ENCODE measurements at regions not wholly inside any gene's neighbourhood (a gene's known extent, or its start where the extent isn't known, plus 50 kb on each side); places are given as distances from the start of the nearest gene placed in this dataset.

GRCh38 chr10:129244757-129245156 lies 222.3 kb upstream of the MGMT start (continued):
- TF ChIP-seq REST (IDR thresholded peaks at IDR 0.05) (no peak), MAX (IDR thresholded peaks at IDR 0.05) (no peak), HNF4G (IDR thresholded peaks at IDR 0.05) (no peak), FOXA1 (IDR thresholded peaks at IDR 0.05) (no peak)

- no peaks in the 10 kb centered on the region for H3K36me3 ChIP-seq (ENCODE audit: control insufficient read depth in 4 of 4, insufficient read depth in 3 of 4, low read depth in 1 of 4, low read length in 3 of 4)
- no peak overlapping the region for H3K27ac ChIP-seq (ENCODE audit: low read depth in 1 of 2, low read length in 2 of 2)
- TF ChIP-seq SP1 (IDR thresholded peaks at IDR 0.05): no peak
- no peak for TF ChIP-seq GABPA (IDR thresholded peaks at IDR 0.05 in 1 of 2, conservative IDR thresholded peaks at IDR 0.05 in 1 of 2)
- no peak for TF ChIP-seq ATF3 (IDR thresholded peaks at IDR 0.05)
- TF ChIP-seq RAD21 (IDR thresholded peaks at IDR 0.05): no peak
- no peak for TF ChIP-seq ZBTB33 (IDR thresholded peaks at IDR 0.05)
- TF ChIP-seq YY1 (IDR thresholded peaks at IDR 0.05): no peak
- no peak for TF ChIP-seq FOXA1 (IDR thresholded peaks at IDR 0.05)
- no peak for TF ChIP-seq NR2F2 (IDR thresholded peaks at IDR 0.05)
- no peak for TF ChIP-seq TAF1 (conservative IDR thresholded peaks at IDR 0.05)
Measured at GRCh38 chr10:129253161-129253864, 213.7 kb upstream of the MGMT start.

GRCh38 chr10:129253865-129254179 lies 213.2 kb upstream of the MGMT start:
- TF ChIP-seq FOXA1 (IDR thresholded peaks at IDR 0.05) (no peak), YY1 (IDR thresholded peaks at IDR 0.05) (no peak), CTCF (IDR thresholded peaks at IDR 0.05; ENCODE audit: low read depth, low read length, missing input control) (no peak), RXRA (IDR thresholded peaks at IDR 0.05) (no peak), JUND (IDR thresholded peaks at IDR 0.05) (no peak), HNF4G (IDR thresholded peaks at IDR 0.05) (no peak), REST (IDR thresholded peaks at IDR 0.05) (no peak)
- WGBS: 69% methylated on average over 7 of the region's 7 CpGs
- Histone ChIP-seq H3K27ac (ENCODE audit: low read depth in 1 of 2, low read length in 2 of 2) (no peak overlapping the region), H3K9me3 (ENCODE audit: control insufficient read depth in 4 of 4, low read length in 3 of 4) (no peaks in the 10 kb centered on the region), H3K4me3 (ENCODE audit: low read depth in 1 of 3, low read length in 3 of 3) (no peak overlapping the region), H3K27me3 (ENCODE audit: control insufficient read depth in 4 of 4, insufficient read depth in 4 of 4, low read length in 3 of 4) (peaks cover 0 to 3% (median 0%) of the 10 kb centered on the region in 4 donors), H3K9ac (ENCODE audit: low read depth in 1 of 2, low read length in 2 of 2) (no peak overlapping the region), H3K4me1 (ENCODE audit: control insufficient read depth in 4 of 4, insufficient read depth in 4 of 4, low read length in 3 of 4) (no peaks in the 10 kb centered on the region), H3K36me3 (ENCODE audit: control insufficient read depth in 4 of 4, insufficient read depth in 3 of 4, low read depth in 1 of 4, low read length in 3 of 4) (no peaks in the 10 kb centered on the region)
- no peak for DNase-seq (ENCODE audit: low spot score)

More at GRCh38 chr10:129253161-129253864, 213.7 kb upstream of the MGMT start:
- Histone ChIP-seq H3K4me1 (ENCODE audit: control insufficient read depth in 4 of 4, insufficient read depth in 4 of 4, low read length in 3 of 4) (no peaks in the 10 kb centered on the region), H3K9ac (ENCODE audit: low read depth in 1 of 2, low read length in 2 of 2) (no peak overlapping the region), H3K27me3 (ENCODE audit: control insufficient read depth in 4 of 4, insufficient read depth in 4 of 4, low read length in 3 of 4) (peaks cover 0 to 3% (median 0%) of the 10 kb centered on the region in 4 donors), H3K4me3 (ENCODE audit: low read depth in 1 of 3, low read length in 3 of 3) (no peak overlapping the region), H3K9me3 (ENCODE audit: control insufficient read depth in 4 of 4, low read length in 3 of 4) (no peaks in the 10 kb centered on the region)
- 85% methylated on average over 12 of the region's 12 CpGs for WGBS
- DNase-seq (ENCODE audit: low spot score): no peak

All from liver (tissue), 8 donors.